Astrocyte of the cerebellum (primary cell): ENCODE measurements at regions not wholly inside any gene's neighbourhood (a gene's known extent, or its start where the extent isn't known, plus 50 kb on each side); places are given as distances from the start of the nearest gene placed in this dataset.

Experiments
- DNase-seq: peaks from one replicate; pipeline ENCODE4 v3.0.0-alpha.2; 2011; ENCODE audit warnings: low read depth
- H3K4me3 ChIP-seq: 2 replicates; pipeline ENCODE4 v1.5.1; 2011; ENCODE audit warnings: mild to moderate bottlenecking, low read depth, low read length, moderate library complexity
- CTCF ChIP-seq: IDR thresholded peaks from 2 replicates; pipeline ENCODE4 v1.5.1; 2012; ENCODE audit warnings: low read length, low read depth, moderate library complexity, mild to moderate bottlenecking; ENCODE audit errors: missing control alignments
- in situ Hi-C: cut with HindIII; loops from 2 replicates; pipeline ENCODE4 v1.10.0; 2017; ENCODE audit warnings: low sequenced_read_pairs

GRCh38 chr2:183250472-183250871 is 126.2 kb downstream of the NUP35 start:
- in situ Hi-C loops = no loop called here
- TF ChIP-seq CTCF = no peak
- H3K4me3 ChIP-seq = no peak overlapping the region

GRCh38 chr2:183253441-183254130 is 129.3 kb downstream of the NUP35 start:
- no peak for DNase-seq
- in situ Hi-C loops = no loop called here

More at GRCh38 chr2:183250472-183250871, 126.2 kb downstream of the NUP35 start:
- DNase-seq = no peak

GRCh38 chr2:183255411-183255810 is 131.2 kb downstream of the NUP35 start:
- TF ChIP-seq CTCF = no peak
- no peak for DNase-seq
- no peak overlapping the region for H3K4me3 ChIP-seq
- in situ Hi-C loops = no loop called here

More at GRCh38 chr2:183253441-183254130, 129.3 kb downstream of the NUP35 start:
- no peak for TF ChIP-seq CTCF
- no peak overlapping the region for H3K4me3 ChIP-seq

GRCh38 chr2:183259921-183260320 is 135.7 kb downstream of the NUP35 start:
- in situ Hi-C loops = no loop called here
- DNase-seq = no peak

GRCh38 chr2:183260527-183260926 is 136.3 kb downstream of the NUP35 start:
- in situ Hi-C loops = no loop called here
- H3K4me3 ChIP-seq = no peak overlapping the region
- no peak for TF ChIP-seq CTCF
- DNase-seq = no peak

More at GRCh38 chr2:183259921-183260320, 135.7 kb downstream of the NUP35 start:
- no peak overlapping the region for H3K4me3 ChIP-seq
- no peak for TF ChIP-seq CTCF

- DNase-seq = no peak
- TF ChIP-seq CTCF = no peak
- no peak overlapping the region for H3K4me3 ChIP-seq
- in situ Hi-C loops = no loop called here
Measured at GRCh38 chr2:183264890-183265535, 140.8 kb downstream of the NUP35 start.
